SK-N-SH treated with all-trans-retinoic acid at 6 μM for 48 hours (cell line): ENCODE measurements at regions not wholly inside any gene's neighbourhood (a gene's known extent, or its start where the extent isn't known, plus 50 kb on each side); places are given as distances from the start of the nearest gene placed in this dataset.

Experiments used
- ATAC-seq: fragments of 200-7000 bp; cut with Tn5 transposase; 3 replicates; pipeline ENCODE4 v1.9.1; 2020; ENCODE audit warnings: mild to moderate bottlenecking, moderate library complexity
- ARNTL ChIP-seq: fragments of 450-650 bp; formaldehyde crosslinking; IDR thresholded peaks from 2 replicates; pipeline ENCODE4 v1.5.0; 2020; ENCODE audit warnings: low read depth, mild to moderate bottlenecking, moderate library complexity, borderline replicate concordance
- CSDC2 ChIP-seq: fragments of 250-450 bp; sonication (Bioruptor Pico); IDR thresholded peaks from 2 replicates; pipeline ENCODE4 v1.5.0; 2020; ENCODE audit warnings: mild to moderate bottlenecking, moderate library complexity
- ESRRG ChIP-seq: fragments of 250-450 bp; sonication (Bioruptor Pico); IDR thresholded peaks from 2 replicates; pipeline ENCODE4 v1.6.1; 2021; ENCODE audit warnings: mild to moderate bottlenecking
- GLIS3 ChIP-seq: fragments of 250-450 bp; sonication (Bioruptor Pico); IDR thresholded peaks from 2 replicates; pipeline ENCODE4 v1.5.0; 2020; ENCODE audit warnings: mild to moderate bottlenecking, moderate library complexity
- ISL1 ChIP-seq: fragments of 250-450 bp; sonication (Bioruptor Pico); IDR thresholded peaks from 2 replicates; pipeline ENCODE4 v2.1.2; 2022; ENCODE audit warnings: mild to moderate bottlenecking, moderate library complexity
- OSR1 ChIP-seq: fragments of 250-450 bp; sonication (Bioruptor Pico); IDR thresholded peaks from 2 replicates; pipeline ENCODE4 v1.8.0; 2022; ENCODE audit warnings: moderate library complexity, mild to moderate bottlenecking, inconsistent platforms
- PPARA ChIP-seq: fragments of 250-450 bp; sonication (Bioruptor Pico); IDR thresholded peaks from 2 replicates; pipeline ENCODE4 v1.5.0; 2020; ENCODE audit warnings: mild to moderate bottlenecking, borderline replicate concordance
- RARB ChIP-seq: fragments of 250-450 bp; sonication (Bioruptor Pico); IDR thresholded peaks from 2 replicates; pipeline ENCODE4 v1.8.0; 2021; ENCODE audit warnings: mild to moderate bottlenecking, moderate library complexity
- SNAI2 ChIP-seq: fragments of 250-450 bp; sonication (Bioruptor Pico); IDR thresholded peaks from 2 replicates; pipeline ENCODE4 v1.5.0; 2020; ENCODE audit warnings: mild to moderate bottlenecking, moderate library complexity
- TCF4 ChIP-seq: fragments of 250-450 bp; sonication (Bioruptor Pico); IDR thresholded peaks from 2 replicates; pipeline ENCODE4 v1.8.0; 2021; ENCODE audit warnings: mild to moderate bottlenecking, moderate library complexity, borderline replicate concordance
- TOX ChIP-seq: fragments of 250-450 bp; sonication (Bioruptor Pico); IDR thresholded peaks from 2 replicates; pipeline ENCODE4 v1.8.0; 2021; ENCODE audit warnings: mild to moderate bottlenecking, moderate library complexity, borderline replicate concordance
- ZC3H10 ChIP-seq: fragments of 250-450 bp; sonication (Bioruptor Pico); IDR thresholded peaks from 2 replicates; pipeline ENCODE4 v1.5.1; 2021; ENCODE audit warnings: mild to moderate bottlenecking, moderate library complexity
- ZFP3 ChIP-seq: fragments of 250-450 bp; sonication (Bioruptor Pico); IDR thresholded peaks from 2 replicates; pipeline ENCODE4 v1.5.0; 2020; ENCODE audit warnings: mild to moderate bottlenecking, moderate library complexity
- ZFP30 ChIP-seq: fragments of 450-650 bp; formaldehyde crosslinking; IDR thresholded peaks from 2 replicates; pipeline ENCODE4 v1.5.0; 2022; ENCODE audit warnings: mild to moderate bottlenecking, moderate library complexity
- ZNF565 ChIP-seq: fragments of 450-650 bp; formaldehyde crosslinking; conservative IDR thresholded peaks from 2 replicates; pipeline ENCODE4 v1.5.0; 2020; ENCODE audit warnings: low read depth, mild to moderate bottlenecking, moderate library complexity
- ZNF8 ChIP-seq: fragments of 450-650 bp; formaldehyde crosslinking; IDR thresholded peaks from 2 replicates; pipeline ENCODE4 v1.5.0; 2020; ENCODE audit warnings: mild to moderate bottlenecking, moderate library complexity
- TF ChIP-seq, protein P1 (sequence below): fragments of 250-450 bp; sonication (Bioruptor Pico); IDR thresholded peaks from 2 replicates; pipeline ENCODE4 v1.8.0; 2021; ENCODE audit warnings: low read depth, mild to moderate bottlenecking, moderate library complexity, borderline replicate concordance
- TF ChIP-seq, protein P2 (sequence below): fragments of 250-450 bp; sonication (Bioruptor Pico); IDR thresholded peaks from 2 replicates; pipeline ENCODE4 v1.5.1; 2020; ENCODE audit warnings: low read depth, mild to moderate bottlenecking, moderate library complexity
- TF ChIP-seq, protein P3 (sequence below): fragments of 250-450 bp; sonication (Bioruptor Pico); IDR thresholded peaks from 2 replicates; pipeline ENCODE4 v1.5.1; 2021; ENCODE audit warnings: mild to moderate bottlenecking, moderate library complexity
- TF ChIP-seq, protein P4 (sequence below): fragments of 250-450 bp; sonication (Bioruptor Pico); IDR thresholded peaks from 2 replicates; pipeline ENCODE4 v1.8.0; 2020; ENCODE audit warnings: mild to moderate bottlenecking, moderate library complexity, borderline replicate concordance

DNA sequence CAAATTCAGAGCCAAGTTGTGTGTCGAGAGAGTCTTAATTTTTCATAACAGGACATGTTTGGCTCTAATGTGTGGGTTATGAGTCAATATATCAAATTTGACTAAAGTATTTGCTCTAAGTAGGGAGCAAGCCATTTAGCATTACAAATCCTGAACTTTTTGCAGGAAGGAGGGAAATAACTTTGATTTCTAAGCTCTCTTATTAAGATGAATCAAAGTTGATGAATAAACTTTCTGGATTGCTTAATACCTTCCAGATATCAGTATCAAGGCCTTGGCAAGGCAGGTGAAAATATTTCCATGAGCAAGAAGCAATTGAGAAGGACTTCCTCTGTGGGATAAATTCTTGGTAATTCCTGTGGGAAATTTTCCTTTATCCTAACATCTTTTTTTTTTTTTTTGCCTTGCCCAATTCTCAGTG, 258.8 kb downstream of the AHR start:
- no peak; the same call in 2 of the 3 replicates for ATAC-seq
- TF ChIP-seq PPARA: no peak
- TF ChIP-seq ZFP3: no peak
- TF ChIP-seq TOX (CRISPR knock-in tag): no peak
- no peak for TF ChIP-seq ZC3H10
- TF ChIP-seq, all 23 proteins: peak for 0

DNA sequence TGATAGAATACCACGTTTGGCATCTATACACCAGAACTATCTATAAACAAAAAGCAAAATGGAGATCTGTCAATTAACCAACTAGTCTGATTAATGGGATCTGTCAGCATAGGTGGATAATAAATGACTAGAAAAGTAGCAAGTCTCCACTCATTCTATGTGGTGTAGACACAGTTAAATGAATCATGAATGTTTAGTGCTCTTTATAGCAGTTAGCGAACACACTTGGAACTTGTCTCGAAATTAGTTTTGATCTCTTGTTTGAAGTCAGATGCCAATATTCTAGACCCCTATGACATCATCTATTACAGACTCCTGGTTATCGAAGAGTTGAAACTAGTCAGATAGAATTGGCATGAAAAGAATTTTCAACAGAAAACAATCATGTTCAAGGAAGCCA, 259.7 kb downstream of the AHR start:
- TF ChIP-seq, protein P1, sequence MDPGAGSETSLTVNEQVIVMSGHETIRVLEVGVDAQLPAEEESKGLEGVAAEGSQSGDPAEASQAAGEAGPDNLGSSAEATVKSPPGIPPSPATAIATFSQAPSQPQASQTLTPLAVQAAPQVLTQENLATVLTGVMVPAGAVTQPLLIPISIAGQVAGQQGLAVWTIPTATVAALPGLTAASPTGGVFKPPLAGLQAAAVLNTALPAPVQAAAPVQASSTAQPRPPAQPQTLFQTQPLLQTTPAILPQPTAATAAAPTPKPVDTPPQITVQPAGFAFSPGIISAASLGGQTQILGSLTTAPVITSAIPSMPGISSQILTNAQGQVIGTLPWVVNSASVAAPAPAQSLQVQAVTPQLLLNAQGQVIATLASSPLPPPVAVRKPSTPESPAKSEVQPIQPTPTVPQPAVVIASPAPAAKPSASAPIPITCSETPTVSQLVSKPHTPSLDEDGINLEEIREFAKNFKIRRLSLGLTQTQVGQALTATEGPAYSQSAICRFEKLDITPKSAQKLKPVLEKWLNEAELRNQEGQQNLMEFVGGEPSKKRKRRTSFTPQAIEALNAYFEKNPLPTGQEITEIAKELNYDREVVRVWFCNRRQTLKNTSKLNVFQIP: no peak
- no peak for TF ChIP-seq ARNTL (CRISPR knock-in tag)
- TF ChIP-seq ZNF8: no peak
- TF ChIP-seq ISL1 (CRISPR knock-in tag): no peak
- no peak for TF ChIP-seq CSDC2 (CRISPR knock-in tag)
- TF ChIP-seq, protein P2, sequence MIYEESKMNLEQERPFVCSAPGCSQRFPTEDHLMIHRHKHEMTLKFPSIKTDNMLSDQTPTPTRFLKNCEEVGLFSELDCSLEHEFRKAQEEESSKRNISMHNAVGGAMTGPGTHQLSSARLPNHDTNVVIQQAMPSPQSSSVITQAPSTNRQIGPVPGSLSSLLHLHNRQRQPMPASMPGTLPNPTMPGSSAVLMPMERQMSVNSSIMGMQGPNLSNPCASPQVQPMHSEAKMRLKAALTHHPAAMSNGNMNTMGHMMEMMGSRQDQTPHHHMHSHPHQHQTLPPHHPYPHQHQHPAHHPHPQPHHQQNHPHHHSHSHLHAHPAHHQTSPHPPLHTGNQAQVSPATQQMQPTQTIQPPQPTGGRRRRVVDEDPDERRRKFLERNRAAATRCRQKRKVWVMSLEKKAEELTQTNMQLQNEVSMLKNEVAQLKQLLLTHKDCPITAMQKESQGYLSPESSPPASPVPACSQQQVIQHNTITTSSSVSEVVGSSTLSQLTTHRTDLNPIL (CRISPR knock-in tag): no peak
- no peak for TF ChIP-seq OSR1 (CRISPR knock-in tag)
- TF ChIP-seq, protein P3, sequence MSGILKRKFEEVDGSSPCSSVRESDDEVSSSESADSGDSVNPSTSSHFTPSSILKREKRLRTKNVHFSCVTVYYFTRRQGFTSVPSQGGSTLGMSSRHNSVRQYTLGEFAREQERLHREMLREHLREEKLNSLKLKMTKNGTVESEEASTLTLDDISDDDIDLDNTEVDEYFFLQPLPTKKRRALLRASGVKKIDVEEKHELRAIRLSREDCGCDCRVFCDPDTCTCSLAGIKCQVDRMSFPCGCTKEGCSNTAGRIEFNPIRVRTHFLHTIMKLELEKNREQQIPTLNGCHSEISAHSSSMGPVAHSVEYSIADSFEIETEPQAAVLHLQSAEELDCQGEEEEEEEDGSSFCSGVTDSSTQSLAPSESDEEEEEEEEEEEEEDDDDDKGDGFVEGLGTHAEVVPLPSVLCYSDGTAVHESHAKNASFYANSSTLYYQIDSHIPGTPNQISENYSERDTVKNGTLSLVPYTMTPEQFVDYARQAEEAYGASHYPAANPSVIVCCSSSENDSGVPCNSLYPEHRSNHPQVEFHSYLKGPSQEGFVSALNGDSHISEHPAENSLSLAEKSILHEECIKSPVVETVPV (CRISPR knock-in tag): no peak
- TF ChIP-seq, protein P4, sequence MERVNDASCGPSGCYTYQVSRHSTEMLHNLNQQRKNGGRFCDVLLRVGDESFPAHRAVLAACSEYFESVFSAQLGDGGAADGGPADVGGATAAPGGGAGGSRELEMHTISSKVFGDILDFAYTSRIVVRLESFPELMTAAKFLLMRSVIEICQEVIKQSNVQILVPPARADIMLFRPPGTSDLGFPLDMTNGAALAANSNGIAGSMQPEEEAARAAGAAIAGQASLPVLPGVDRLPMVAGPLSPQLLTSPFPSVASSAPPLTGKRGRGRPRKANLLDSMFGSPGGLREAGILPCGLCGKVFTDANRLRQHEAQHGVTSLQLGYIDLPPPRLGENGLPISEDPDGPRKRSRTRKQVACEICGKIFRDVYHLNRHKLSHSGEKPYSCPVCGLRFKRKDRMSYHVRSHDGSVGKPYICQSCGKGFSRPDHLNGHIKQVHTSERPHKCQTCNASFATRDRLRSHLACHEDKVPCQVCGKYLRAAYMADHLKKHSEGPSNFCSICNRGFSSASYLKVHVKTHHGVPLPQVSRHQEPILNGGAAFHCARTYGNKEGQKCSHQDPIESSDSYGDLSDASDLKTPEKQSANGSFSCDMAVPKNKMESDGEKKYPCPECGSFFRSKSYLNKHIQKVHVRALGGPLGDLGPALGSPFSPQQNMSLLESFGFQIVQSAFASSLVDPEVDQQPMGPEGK: no peak
- no peak for TF ChIP-seq PPARA
- TF ChIP-seq TCF4 (CRISPR knock-in tag): no peak
- no peak for TF ChIP-seq ESRRG (CRISPR knock-in tag)
- no peak for TF ChIP-seq RARB (CRISPR knock-in tag)
- TF ChIP-seq ZC3H10: no peak
- ATAC-seq: no peak

DNA sequence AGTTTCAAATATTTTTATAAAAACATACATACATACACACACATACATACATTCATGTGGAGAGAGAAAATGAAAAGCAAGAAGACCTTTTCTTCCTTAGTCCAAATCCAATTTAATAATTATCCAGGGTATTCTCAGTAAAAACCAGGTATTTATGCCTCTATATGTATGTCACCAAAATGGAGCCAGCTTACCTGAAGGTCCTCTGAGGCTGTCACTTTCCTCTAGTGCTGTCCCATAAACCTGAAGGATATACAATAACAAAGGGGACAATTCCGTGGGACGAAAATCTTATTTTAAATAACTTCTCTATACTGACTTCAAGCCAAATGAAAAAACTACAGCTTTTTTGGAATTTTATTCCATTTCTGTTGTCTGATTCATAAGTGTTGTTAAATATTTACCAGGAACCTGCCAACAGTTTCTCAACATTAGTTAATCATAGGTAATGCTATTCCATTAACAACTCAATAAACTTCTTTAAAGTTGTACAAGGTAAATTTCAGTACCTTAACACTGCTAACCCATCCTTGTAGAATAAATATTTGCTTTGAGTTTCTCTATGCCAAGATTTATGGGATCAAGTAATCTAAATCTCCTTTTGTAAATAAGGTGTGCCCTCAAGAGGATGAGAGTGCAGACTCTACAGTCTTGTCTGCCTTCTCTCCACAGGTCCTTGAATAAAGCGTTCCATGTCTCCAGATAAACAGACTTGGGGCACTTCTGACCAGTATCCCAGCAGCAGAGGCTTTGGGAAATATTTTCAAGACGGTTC, 260.3 kb downstream of the AHR start:
- ATAC-seq: no peak
- TF ChIP-seq ZFP30 (CRISPR knock-in tag) (no peak), ESRRG (CRISPR knock-in tag) (no peak)
- TF ChIP-seq, protein P3 (CRISPR knock-in tag): no peak

DNA sequence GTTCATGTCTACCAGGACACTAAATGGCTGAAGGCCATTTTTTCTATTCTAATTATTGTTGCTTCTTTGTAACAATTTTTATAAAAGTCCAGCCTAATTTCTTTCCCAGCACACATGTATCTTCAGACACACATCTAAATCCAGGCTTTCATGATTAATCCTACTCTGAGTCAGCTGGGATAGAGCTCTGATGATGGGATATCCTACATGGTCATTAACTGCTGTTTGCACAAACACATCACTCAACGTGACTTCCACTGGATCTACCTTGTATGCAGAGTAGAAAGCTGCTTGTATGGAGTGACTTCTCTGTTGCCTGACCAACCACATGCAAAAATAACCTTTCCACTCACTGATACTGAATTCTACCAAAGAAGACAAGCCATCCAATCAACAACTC, 260.9 kb downstream of the AHR start:
- no peak for ATAC-seq
- TF ChIP-seq, protein P4: no peak
- no peak for TF ChIP-seq SNAI2 (CRISPR knock-in tag)
- TF ChIP-seq OSR1 (CRISPR knock-in tag): no peak
- TF ChIP-seq RARB (CRISPR knock-in tag): no peak
- no peak for TF ChIP-seq ESRRG (CRISPR knock-in tag)
- no peak for TF ChIP-seq GLIS3 (CRISPR knock-in tag)
- TF ChIP-seq ARNTL (CRISPR knock-in tag): no peak
- TF ChIP-seq, protein P1: no peak
- TF ChIP-seq ZNF8: no peak
- TF ChIP-seq ZNF565: no peak
- TF ChIP-seq, protein P3 (CRISPR knock-in tag): no peak
